MM.1S (cell line): ENCODE measurements at regions not wholly inside any gene's neighbourhood (a gene's known extent, or its start where the extent isn't known, plus 50 kb on each side); places are given as distances from the start of the nearest gene placed in this dataset.

Experiments
- CTCF ChIP-seq: fragments of 300-600 bp; sonication (generic); IDR thresholded peaks from 2 replicates; pipeline ENCODE4 v1.5.1; 2016; ENCODE audit warnings: antibody characterized with exemption, low read length, mixed read lengths
- EZH2 ChIP-seq: fragments of 300-600 bp; sonication (generic); optimal IDR thresholded peaks from 2 replicates; pipeline ENCODE3; 2017; ENCODE audit warnings: low read depth, mild to moderate bottlenecking, antibody characterized with exemption, low read length, mixed read lengths

DNA sequence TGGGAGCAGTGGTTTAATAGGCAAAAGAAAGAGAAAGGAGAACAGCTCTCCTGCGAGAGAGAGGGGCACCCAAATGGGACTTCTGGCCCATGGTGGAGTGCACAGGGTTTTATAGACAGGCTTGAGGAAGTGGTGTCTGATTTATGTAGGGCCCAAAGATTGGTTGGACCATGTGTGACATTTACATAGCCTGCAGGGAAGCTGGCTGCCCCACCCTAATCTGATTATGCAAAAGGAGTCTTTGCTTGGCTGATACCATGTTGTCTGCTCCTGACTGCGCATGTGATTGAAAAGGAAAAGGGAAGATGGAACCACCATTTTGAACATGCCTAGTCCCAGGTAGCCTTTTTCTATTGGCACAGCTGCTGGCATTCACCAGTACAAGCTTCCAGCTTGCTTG is 100.0 kb upstream of the DIPK2B start:
- no peak for TF ChIP-seq EZH2
- no peak for TF ChIP-seq CTCF
